Stomach (tissue), 4 donors: ENCODE measurements at regions not wholly inside any gene's neighbourhood (a gene's known extent, or its start where the extent isn't known, plus 50 kb on each side); places are given as distances from the start of the nearest gene placed in this dataset.

Experiments
- CTCF ChIP-seq, 7 experiments: fragments of 450-650 bp in 4 of 7; fragments of 200-600 bp in 3 of 7; sonication (generic) in 3 of 7; IDR thresholded peaks; one replicate each; pipeline ENCODE4 v1.5.1; 2016 to 2019; ENCODE audit warnings: antibody characterized with exemption in 7 of 7, control low read depth in 2 of 7, mild to moderate bottlenecking in 1 of 7
- POLR2AphosphoS5 ChIP-seq, 3 donors: sonication (generic); formaldehyde crosslinking; IDR thresholded peaks; one replicate each; pipeline ENCODE4 v1.6.1; 2016; ENCODE audit warnings: antibody characterized with exemption in 3 of 3

- TF ChIP-seq CTCF (IDR thresholded peaks at IDR 0.05) (no peak), POLR2AphosphoS5 (IDR thresholded peaks at IDR 0.05) (no peak)
Measured at GRCh38 chr17:429589-429988, 77.0 kb upstream of the RPH3AL start.
